ENCODE measurements at regions not wholly inside any gene's neighbourhood (a gene's known extent, or its start where the extent isn't known, plus 50 kb on each side); places are given as distances from the start of the nearest gene placed in this dataset.

DNA sequence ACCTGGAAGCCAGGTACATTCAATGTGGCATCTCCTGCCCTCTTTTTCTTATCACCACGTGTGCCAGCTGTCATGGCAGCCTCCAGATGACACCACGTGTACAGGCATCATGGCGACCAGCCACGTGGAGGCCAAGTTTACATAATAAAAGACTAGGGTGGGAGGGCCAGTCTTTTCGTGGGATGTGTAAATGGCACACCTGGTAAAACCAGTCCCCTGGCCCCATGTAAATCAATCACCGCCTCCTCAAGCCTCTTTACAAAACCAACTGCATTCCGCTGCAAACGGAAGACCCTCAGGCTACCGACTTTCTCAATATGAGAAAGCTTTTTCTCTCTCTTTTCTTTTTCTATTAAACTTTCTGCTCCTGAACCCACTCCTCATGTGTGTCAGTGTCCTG is 65.1 kb upstream of the PHF14 start:
- H3K27ac ChIP-seq (ENCODE audit: low read depth in 1 of 2, low read length in 2 of 2) = no peak overlapping the region
- H3K4me2 ChIP-seq (replicated peaks; ENCODE audit: extremely low read depth, low read length, poor library complexity, severe bottlenecking) = no peak overlapping the region
- no peak overlapping the region for H3K4me3 Mint-ChIP-seq
- H3K9ac ChIP-seq (ENCODE audit: insufficient read depth, low read length, poor library complexity, severe bottlenecking) = no peak overlapping the region
- no peaks in the 10 kb centered on the region for H3K4me1 Mint-ChIP-seq
- peaks cover 0 to 15% (median 6%) of the 10 kb centered on the region in 7 donors for H3K9me3 Mint-ChIP-seq
- TF ChIP-seq CTCF (IDR thresholded peaks at IDR 0.05) = no peak
- no peaks in the 10 kb centered on the region for H3K79me2 ChIP-seq (ENCODE audit: insufficient read depth, low read length)
- H3K4me3 ChIP-seq (replicated peaks in 1 of 3; ENCODE audit: low read depth in 2 of 3, low read length in 3 of 3) = no peak overlapping the region
- H3K27me3 ChIP-seq (ENCODE audit: control insufficient read depth in 2 of 2, insufficient read depth in 2 of 2, low read length in 2 of 2) = no peaks in the 10 kb centered on the region
- no peak overlapping the region for H2AFZ ChIP-seq (ENCODE audit: insufficient read depth, low read depth, low read length, poor library complexity, severe bottlenecking)
- no peak for DNase-seq
- H3K4me1 ChIP-seq (ENCODE audit: control insufficient read depth in 1 of 2, insufficient read depth in 2 of 2, low read length in 2 of 2) = no peaks in the 10 kb centered on the region
- H3K9me3 ChIP-seq (replicated peaks in 1 of 2; ENCODE audit: control insufficient read depth in 1 of 2, insufficient read depth in 1 of 2, low read length in 2 of 2) = peaks cover 14 to 23% of the 10 kb centered on the region in 2 donors
- H3K36me3 ChIP-seq (replicated peaks in 1 of 2; ENCODE audit: control insufficient read depth in 1 of 2, insufficient read depth in 2 of 2, low read length in 2 of 2) = no peaks in the 10 kb centered on the region
- H3K27me3 Mint-ChIP-seq (ENCODE audit: low read depth in 3 of 3) = peaks cover 0 to 2% (median 0%) of the 10 kb centered on the region in 3 donors
- intact Hi-C loops (cut with micrococcal nuclease) = no loop called here
- no peaks in the 10 kb centered on the region for H4K20me1 ChIP-seq (ENCODE audit: insufficient read depth, low read length)
- WGBS (ENCODE audit: insufficient coverage) = 100% methylated on average over 1 of the region's 9 CpGs
- no peaks in the 10 kb centered on the region for H3K36me3 Mint-ChIP-seq
- H3K27ac Mint-ChIP-seq = no peak overlapping the region

DNA sequence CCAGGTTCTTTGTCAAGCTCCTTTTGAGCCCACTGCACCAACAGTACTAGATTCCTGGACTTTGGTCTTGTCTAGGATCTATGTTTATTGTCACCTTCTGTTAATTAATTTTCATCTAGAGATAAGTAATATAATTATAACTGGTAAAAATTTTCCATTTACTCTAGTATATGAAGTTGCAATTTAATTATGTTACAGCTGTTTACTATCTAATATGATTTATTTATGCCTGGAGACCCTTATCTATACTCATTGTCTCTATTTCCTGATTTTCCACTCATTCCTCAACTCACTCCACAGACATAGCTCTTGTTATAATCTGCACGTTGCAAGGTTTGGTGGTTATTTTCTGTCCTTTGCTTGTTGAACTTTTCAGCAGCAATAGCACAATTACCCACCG is 63.2 kb upstream of the PHF14 start:
- Mint-ChIP-seq H3K9me3 (peaks cover 0 to 15% (median 6%) of the 10 kb centered on the region in 7 donors), H3K36me3 (no peaks in the 10 kb centered on the region), H3K27me3 (ENCODE audit: low read depth in 3 of 3) (no peaks in the 10 kb centered on the region), H3K27ac (no peak overlapping the region), H3K4me1 (no peaks in the 10 kb centered on the region), H3K4me3 (no peak overlapping the region)
- Histone ChIP-seq H3K36me3 (replicated peaks in 1 of 2; ENCODE audit: control insufficient read depth in 1 of 2, insufficient read depth in 2 of 2, low read length in 2 of 2) (no peaks in the 10 kb centered on the region), H3K27ac (ENCODE audit: low read depth in 1 of 2, low read length in 2 of 2) (no peak overlapping the region), H3K4me3 (replicated peaks in 1 of 3; ENCODE audit: low read depth in 2 of 3, low read length in 3 of 3) (no peak overlapping the region), H3K4me1 (ENCODE audit: control insufficient read depth in 1 of 2, insufficient read depth in 2 of 2, low read length in 2 of 2) (no peaks in the 10 kb centered on the region), H4K20me1 (ENCODE audit: insufficient read depth, low read length) (no peaks in the 10 kb centered on the region), H3K9ac (ENCODE audit: insufficient read depth, low read length, poor library complexity, severe bottlenecking) (no peak overlapping the region), H3K9me3 (replicated peaks in 1 of 2; ENCODE audit: control insufficient read depth in 1 of 2, insufficient read depth in 1 of 2, low read length in 2 of 2) (peaks cover 14 to 23% of the 10 kb centered on the region in 2 donors), H3K4me2 (replicated peaks; ENCODE audit: extremely low read depth, low read length, poor library complexity, severe bottlenecking) (no peak overlapping the region), H2AFZ (ENCODE audit: insufficient read depth, low read depth, low read length, poor library complexity, severe bottlenecking) (no peak overlapping the region), H3K79me2 (ENCODE audit: insufficient read depth, low read length) (no peaks in the 10 kb centered on the region), H3K27me3 (ENCODE audit: control insufficient read depth in 2 of 2, insufficient read depth in 2 of 2, low read length in 2 of 2) (no peaks in the 10 kb centered on the region)
- TF ChIP-seq CTCF (IDR thresholded peaks at IDR 0.05) = no peak
- WGBS (ENCODE audit: insufficient coverage) = no CpG with 5 or more reads among the region's 2 CpGs
- no peak for DNase-seq
- intact Hi-C loops (cut with micrococcal nuclease) = no loop called here
